Heart right ventricle (tissue), 16 donors: ENCODE measurements at regions not wholly inside any gene's neighbourhood (a gene's known extent, or its start where the extent isn't known, plus 50 kb on each side); places are given as distances from the start of the nearest gene placed in this dataset.

Experiments
- ATAC-seq, 8 donors: fragments of 200-7000 bp; cut with Tn5 transposase; one replicate each; pipeline ENCODE4 v1.9.1; 2020; ENCODE audit warnings: mild to moderate bottlenecking in 8 of 8, moderate library complexity in 8 of 8, moderate number of reproducible peaks in 1 of 8
- DNase-seq, 2 donors: peaks; one replicate each; pipeline ENCODE4 v3.0.0-alpha.2; 2020
- H3K27ac ChIP-seq, 10 donors: fragments of 200-600 bp; sonication (generic) in 2 of 10; one replicate each; pipeline versions ENCODE4 v1.5.0 to v1.8.0; 2020 to 2022; ENCODE audit warnings: mild to moderate bottlenecking in 3 of 10
- H3K27me3 ChIP-seq, 7 donors: fragments of 200-600 bp; one replicate each; pipeline ENCODE4 v1.8.0; 2021 to 2022; ENCODE audit warnings: mild to moderate bottlenecking in 2 of 7
- H3K36me3 ChIP-seq, 9 donors: fragments of 200-600 bp; sonication (generic) in 1 of 9; one replicate each; pipeline versions ENCODE4 v1.5.0 to v1.8.0; 2020 to 2022; ENCODE audit warnings: mild to moderate bottlenecking in 2 of 9
- H3K4me1 ChIP-seq, 9 donors: fragments of 200-600 bp; sonication (generic) in 1 of 9; one replicate each; pipeline versions ENCODE4 v1.5.0 to v1.8.0; 2020 to 2022; ENCODE audit warnings: mild to moderate bottlenecking in 4 of 9
- H3K4me3 ChIP-seq, 10 donors: fragments of 200-600 bp; sonication (generic) in 2 of 10; one replicate each; pipeline versions ENCODE4 v1.5.0 to v1.8.0; 2020 to 2022; ENCODE audit warnings: mild to moderate bottlenecking in 7 of 10, moderate library complexity in 2 of 10
- H3K9me3 ChIP-seq, 11 donors: fragments of 200-600 bp in 10 of 11; sonication (generic) in 2 of 11; one replicate each; pipeline versions ENCODE4 v1.5.0 to v1.8.0; 2013 to 2022; ENCODE audit warnings: mild to moderate bottlenecking in 2 of 11, control low read depth in 1 of 11, moderate library complexity in 1 of 11
- WGBS, 2 donors: extraction: QIAGEN DNeasy Blood & Tissue Kit; methylation state at CpG; one replicate each; pipeline ENCODE4 v1.1.7; 2013; ENCODE audit warnings: inconsistent platforms in 1 of 2; 5-methylcytosine and 5-hydroxymethylcytosine counted together
- intact Hi-C, 10 donors: fragments of 100-400 bp; cut with DNase I; formaldehyde crosslinking; loops; one replicate each; pipeline versions ENCODE4 v1.11.1 to v1.14.2; 2022
- TF ChIP-seq, protein P1 (sequence below), 9 donors: fragments of 200-600 bp; sonication (generic) in 2 of 9; IDR thresholded peaks; one replicate each; pipeline versions ENCODE4 v1.5.0 to v1.8.0; 2021 to 2022; ENCODE audit warnings: antibody characterized with exemption in 9 of 9, mild to moderate bottlenecking in 5 of 9, moderate library complexity in 1 of 9
- donor health status: Arrhythmogenic right ventricular cardiomyopathy.
- donor health status: ischemic (EF 13 %, LVEDD 7.1; RV severe dilation, severe dysfunction).
- donor health status: healthy with polysubstance abuse.
- donor health status: DM: no; HTN: yes; CAD: no.
- donor health status: DM: no; HTN: no; CAD: no.
- donor health status: ischemic (EF 25% LVEDD 6.9; RV normal size, moderate dysfunction).
- donor health status: ischemic (EF 25% LVEDD 5.7; RV mildly dilated, moderate dysfunction).
- donor health status: healthy.
- donor health status: DM: yes; HTN: yes; CAD: no.
- donor health status: Ischemic cardiomyopathy.
- donor health status: ischemic (EF 35%, LVEDD 5.7; RV mildly dilated, moderate dysfunction).
- donor health status: nonischemic (EF 11% LVEDD 7.7; RV severe dilation, severe dysfunction).
- donor health status: DM: yes; HTN: yes; CAD: no.
- donor health status: PGD.
- donor health status: ischemic (EF 29% LVEDD 5.4; RV normal size, mild dysfunction).
- donor health status: nonischemic (EF 23%, LVEDD 6.1; RV moderate dilation, normal function).

DNA sequence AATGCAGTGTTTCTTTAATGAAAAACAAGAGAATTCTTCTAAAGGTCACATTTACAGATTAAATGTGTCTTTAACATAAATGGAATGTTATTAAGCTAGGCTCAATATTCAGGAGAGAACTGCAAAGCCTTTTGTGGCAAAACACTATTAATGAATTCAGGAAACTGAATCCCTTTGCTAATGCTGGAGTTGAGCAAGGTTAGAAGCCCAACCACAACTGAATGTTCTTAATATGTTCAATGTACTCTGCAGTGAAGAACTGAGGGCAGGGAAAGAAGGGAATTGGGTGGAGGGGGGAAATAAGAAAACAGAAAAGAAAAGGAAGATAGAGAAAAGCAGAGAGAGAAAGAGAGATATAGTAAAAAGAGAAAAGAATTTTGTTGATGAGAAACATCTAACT is 276.7 kb upstream of the TMEM161B start:
- no peaks in the 10 kb centered on the region for H3K36me3 ChIP-seq

GRCh38 chr5:88544671-88545070 is 276.0 kb upstream of the TMEM161B start:
- no peak for ATAC-seq

More for the DNA sequence above, 276.7 kb upstream of the TMEM161B start:
- Histone ChIP-seq H3K27me3 (peaks cover 0 to 15% (median 0%) of the 10 kb centered on the region in 7 donors), H3K4me3 (no peak overlapping the region), H3K9me3 (no peaks in the 10 kb centered on the region), H3K4me1 (no peaks in the 10 kb centered on the region), H3K27ac (no peak overlapping the region)
- DNase-seq: no peak
- TF ChIP-seq, protein P1, sequence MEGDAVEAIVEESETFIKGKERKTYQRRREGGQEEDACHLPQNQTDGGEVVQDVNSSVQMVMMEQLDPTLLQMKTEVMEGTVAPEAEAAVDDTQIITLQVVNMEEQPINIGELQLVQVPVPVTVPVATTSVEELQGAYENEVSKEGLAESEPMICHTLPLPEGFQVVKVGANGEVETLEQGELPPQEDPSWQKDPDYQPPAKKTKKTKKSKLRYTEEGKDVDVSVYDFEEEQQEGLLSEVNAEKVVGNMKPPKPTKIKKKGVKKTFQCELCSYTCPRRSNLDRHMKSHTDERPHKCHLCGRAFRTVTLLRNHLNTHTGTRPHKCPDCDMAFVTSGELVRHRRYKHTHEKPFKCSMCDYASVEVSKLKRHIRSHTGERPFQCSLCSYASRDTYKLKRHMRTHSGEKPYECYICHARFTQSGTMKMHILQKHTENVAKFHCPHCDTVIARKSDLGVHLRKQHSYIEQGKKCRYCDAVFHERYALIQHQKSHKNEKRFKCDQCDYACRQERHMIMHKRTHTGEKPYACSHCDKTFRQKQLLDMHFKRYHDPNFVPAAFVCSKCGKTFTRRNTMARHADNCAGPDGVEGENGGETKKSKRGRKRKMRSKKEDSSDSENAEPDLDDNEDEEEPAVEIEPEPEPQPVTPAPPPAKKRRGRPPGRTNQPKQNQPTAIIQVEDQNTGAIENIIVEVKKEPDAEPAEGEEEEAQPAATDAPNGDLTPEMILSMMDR (IDR thresholded peaks at IDR 0.05): no peak
- ATAC-seq: no peak
- intact Hi-C loops: no loop called here

GRCh38 chr5:88544136-88544645 is 275.5 kb upstream of the TMEM161B start:
- ATAC-seq (no peak), DNase-seq (no peak)
- no peak overlapping the region for H3K27ac ChIP-seq
- no peaks in the 10 kb centered on the region for H3K9me3 ChIP-seq
- TF ChIP-seq, protein P1 (IDR thresholded peaks at IDR 0.05): no peak
- no peak overlapping the region for H3K4me3 ChIP-seq
- 79 to 84% methylated on average over 6 of the region's 6 CpGs for WGBS, 2 donors
- H3K4me1 ChIP-seq: no peaks in the 10 kb centered on the region
- peaks cover 0 to 23% (median 5%) of the 10 kb centered on the region in 7 donors for H3K27me3 ChIP-seq
- H3K36me3 ChIP-seq: no peaks in the 10 kb centered on the region
- intact Hi-C loops: no loop called here

More at GRCh38 chr5:88544671-88545070, 276.0 kb upstream of the TMEM161B start:
- Histone ChIP-seq H3K36me3 (no peaks in the 10 kb centered on the region), H3K4me3 (no peak overlapping the region), H3K4me1 (no peaks in the 10 kb centered on the region), H3K27ac (no peak overlapping the region), H3K27me3 (peaks cover 0 to 20% (median 5%) of the 10 kb centered on the region in 7 donors), H3K9me3 (no peaks in the 10 kb centered on the region)
- TF ChIP-seq, protein P1 (IDR thresholded peaks at IDR 0.05): no peak
- no peak for DNase-seq
- intact Hi-C loops: no loop called here
- 54 to 62% methylated on average over 3 of the region's 3 CpGs for WGBS, 2 donors

- H3K27ac ChIP-seq: no peak overlapping the region
- TF ChIP-seq, protein P1 (IDR thresholded peaks at IDR 0.05): no peak
- ATAC-seq: no peak
- no peaks in the 10 kb centered on the region for H3K9me3 ChIP-seq
- H3K27me3 ChIP-seq: peaks cover 0 to 32% (median 9%) of the 10 kb centered on the region in 7 donors
- no peak for DNase-seq
- H3K4me1 ChIP-seq: no peaks in the 10 kb centered on the region
- intact Hi-C loops: no loop called here
- no peak overlapping the region for H3K4me3 ChIP-seq
- no peaks in the 10 kb centered on the region for H3K36me3 ChIP-seq
Measured at GRCh38 chr5:88542786-88543185, 274.1 kb upstream of the TMEM161B start.
